LNCAP (cell line): ENCODE measurements at regions not wholly inside any gene's neighbourhood (a gene's known extent, or its start where the extent isn't known, plus 50 kb on each side); places are given as distances from the start of the nearest gene placed in this dataset.

Experiments
- CTCF ChIP-seq: fragments of 450-650 bp; IDR thresholded peaks from 2 replicates; pipeline ENCODE4 v1.5.1; 2017; ENCODE audit warnings: mild to moderate bottlenecking

DNA sequence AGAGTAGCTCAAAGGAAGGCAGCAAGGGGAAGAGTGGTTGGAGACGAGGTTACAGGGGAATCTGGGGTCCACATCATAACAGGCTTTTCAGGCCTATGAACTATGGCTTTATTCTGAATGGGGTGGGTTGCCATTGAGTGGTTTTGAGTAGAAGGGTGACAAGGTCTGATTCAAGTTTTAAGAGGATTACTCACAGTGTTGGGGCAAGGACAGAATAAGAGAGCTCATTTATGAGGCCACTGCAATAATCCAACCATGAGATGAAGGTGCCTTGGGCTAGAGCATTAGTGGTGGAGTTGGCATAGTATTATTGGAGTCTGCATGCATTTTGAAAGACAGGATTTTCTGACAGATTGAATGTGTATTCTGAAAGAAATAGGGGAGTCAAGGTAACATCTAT lies 315.9 kb downstream of the RNF144A start:
- no peak for TF ChIP-seq CTCF

GRCh38 chr2:7237466-7237865 lies 320.3 kb downstream of the RNF144A start:
- no peak for TF ChIP-seq CTCF

DNA sequence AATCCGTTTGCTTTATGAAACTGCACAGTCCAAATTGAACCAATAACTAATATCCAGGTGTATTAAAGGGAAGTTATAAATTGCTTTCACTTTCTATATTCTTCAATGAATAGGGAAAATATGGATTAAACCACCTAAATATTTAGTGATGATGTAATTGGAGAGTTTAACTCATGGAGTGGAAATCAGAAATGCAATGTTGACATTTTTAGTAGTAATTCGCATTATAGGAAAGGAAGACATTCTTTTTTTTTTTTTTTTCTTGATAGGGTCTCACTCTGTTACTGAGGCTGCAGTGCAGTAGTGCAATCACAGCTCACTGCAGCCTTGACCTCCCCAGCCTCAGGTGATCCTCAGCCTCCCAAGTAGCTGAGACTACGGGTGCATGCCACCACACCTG lies 321.9 kb downstream of the RNF144A start:
- no peak for TF ChIP-seq CTCF

DNA sequence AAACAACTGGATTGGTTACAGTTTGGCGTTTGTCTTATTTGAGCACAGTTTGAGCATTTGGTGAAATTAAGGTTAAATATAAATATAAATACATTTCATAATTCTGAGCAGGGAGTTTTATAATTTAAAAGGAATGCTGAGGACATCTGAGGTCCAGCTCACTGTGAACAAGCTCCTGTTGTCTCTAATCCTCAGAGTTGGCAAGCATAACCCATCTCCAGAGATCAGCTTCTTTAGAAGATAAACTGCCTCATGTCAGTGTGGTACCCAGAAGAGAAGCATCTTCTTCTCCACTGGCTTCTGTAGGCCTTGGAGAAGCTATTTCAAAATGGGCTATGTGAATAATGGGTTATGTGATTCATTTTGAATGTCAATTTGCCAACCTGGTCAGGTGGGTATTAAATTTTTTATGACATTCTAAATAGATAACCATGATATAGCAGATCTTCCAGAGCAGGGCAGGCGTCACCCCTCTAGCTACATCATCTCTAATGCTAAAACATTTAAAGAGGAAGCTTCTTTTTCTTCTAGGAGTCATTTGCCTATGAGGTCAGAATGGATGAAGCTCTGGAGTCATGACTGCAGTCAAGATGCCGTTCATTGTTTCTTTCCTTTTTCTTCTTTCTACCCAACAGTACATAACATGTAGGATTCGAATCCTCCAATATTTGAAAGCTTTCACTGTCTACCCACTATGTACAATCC lies 324.0 kb downstream of the RNF144A start:
- no peak for TF ChIP-seq CTCF

GRCh38 chr2:7242189-7242867 lies 325.1 kb downstream of the RNF144A start:
- TF ChIP-seq CTCF = no peak

GRCh38 chr2:7243276-7243675 lies 326.1 kb downstream of the RNF144A start:
- no peak for TF ChIP-seq CTCF

GRCh38 chr2:7256377-7256776 lies 339.2 kb downstream of the RNF144A start:
- TF ChIP-seq CTCF = no peak
